ENCODE measurements at regions not wholly inside any gene's neighbourhood (a gene's known extent, or its start where the extent isn't known, plus 50 kb on each side); places are given as distances from the start of the nearest gene placed in this dataset.

- H3K4me3 ChIP-seq: no peak overlapping the region
- peak overlapping the region in 1 of 5 donors; percentile 49 for H3K27ac ChIP-seq
- WGBS, 5 donors: 74 to 93% (median 90%) methylated on average over 4 of the region's 4 CpGs
- H3K9me3 ChIP-seq: no peaks in the 10 kb centered on the region
- intact Hi-C loops (cut with DNase I; ENCODE audit: low total_unique reads): no loop called here
- no peak for DNase-seq
- H3K4me1 ChIP-seq: peaks cover 0 to 6% (median 0%) of the 10 kb centered on the region in 4 donors
- TF ChIP-seq CTCF (IDR thresholded peaks at IDR 0.05) (no peak), EP300 (IDR thresholded peaks at IDR 0.05) (no peak), POLR2AphosphoS5 (IDR thresholded peaks at IDR 0.05) (no peak), POLR2A (IDR thresholded peaks at IDR 0.05) (no peak)
- no peaks in the 10 kb centered on the region for H3K36me3 ChIP-seq
- H3K27me3 ChIP-seq: no peaks in the 10 kb centered on the region
Observed at GRCh38 chr5:173455599-173455957, 127.4 kb upstream of the STC2 start.

- intact Hi-C loops (cut with DNase I; ENCODE audit: low total_unique reads): no loop called here
- no peak overlapping the region for H3K4me3 ChIP-seq
- peaks cover 0 to 6% (median 0%) of the 10 kb centered on the region in 4 donors for H3K4me1 ChIP-seq
- TF ChIP-seq EP300 (IDR thresholded peaks at IDR 0.05) (no peak), POLR2AphosphoS5 (IDR thresholded peaks at IDR 0.05) (peak in 1 of 3 donors; percentile 24)
- H3K9me3 ChIP-seq: no peaks in the 10 kb centered on the region
- no peaks in the 10 kb centered on the region for H3K27me3 ChIP-seq
- no peaks in the 10 kb centered on the region for H3K36me3 ChIP-seq
- peak in 1 of 2 donors; percentile 65 for DNase-seq
- H3K27ac ChIP-seq: peak overlapping the region in 3 of 5 donors; percentile 6 to 49 (median 10)
- 62 to 76% (median 73%) methylated on average over 10 of the region's 10 CpGs for WGBS, 5 donors
Observed at GRCh38 chr5:173454736-173455598, 126.8 kb upstream of the STC2 start.

- Histone ChIP-seq H3K36me3 (no peaks in the 10 kb centered on the region), H3K4me3 (no peak overlapping the region), H3K27ac (peak overlapping the region in 3 of 5 donors; percentile 6 to 34 (median 10)), H3K27me3 (no peaks in the 10 kb centered on the region), H3K9me3 (no peaks in the 10 kb centered on the region), H3K4me1 (peaks cover 0 to 6% (median 0%) of the 10 kb centered on the region in 4 donors)
- WGBS, 5 donors: 69 to 83% (median 81%) methylated on average over 4 of the region's 4 CpGs
- TF ChIP-seq CTCF (IDR thresholded peaks at IDR 0.05) (no peak), POLR2AphosphoS5 (IDR thresholded peaks at IDR 0.05) (no peak), EP300 (IDR thresholded peaks at IDR 0.05) (no peak), POLR2A (IDR thresholded peaks at IDR 0.05) (no peak)
- no peak for DNase-seq
- intact Hi-C loops (cut with DNase I; ENCODE audit: low total_unique reads): no loop called here
Observed at GRCh38 chr5:173454361-173454735, 126.1 kb upstream of the STC2 start.

GRCh38 chr5:173453167-173453566, 125.0 kb upstream of the STC2 start:
- 29 to 58% (median 46%) methylated on average over 4 of the region's 4 CpGs for WGBS, 5 donors
- intact Hi-C loops (cut with DNase I; ENCODE audit: low total_unique reads): no loop called here
- Histone ChIP-seq H3K27ac (no peak overlapping the region), H3K27me3 (no peaks in the 10 kb centered on the region), H3K9me3 (no peaks in the 10 kb centered on the region), H3K36me3 (no peaks in the 10 kb centered on the region), H3K4me1 (peaks cover 0 to 6% (median 0%) of the 10 kb centered on the region in 4 donors), H3K4me3 (no peak overlapping the region)
- TF ChIP-seq POLR2AphosphoS5 (IDR thresholded peaks at IDR 0.05): no peak
- TF ChIP-seq EP300 (IDR thresholded peaks at IDR 0.05): no peak
- TF ChIP-seq POLR2A (IDR thresholded peaks at IDR 0.05): no peak
- no peak for TF ChIP-seq CTCF (IDR thresholded peaks at IDR 0.05)
- DNase-seq: no peak

Measured in stomach (tissue), 8 donors.